NT2/D1 (cell line): ENCODE measurements at regions not wholly inside any gene's neighbourhood (a gene's known extent, or its start where the extent isn't known, plus 50 kb on each side); places are given as distances from the start of the nearest gene placed in this dataset.

Source experiments
- DNase-seq: peaks from one replicate; pipeline ENCODE4 v3.0.0-alpha.2; 2011; ENCODE audit warnings: low read depth, low spot score
- H3K27me3 ChIP-seq: 2 replicates; pipeline ENCODE4 v1.6.0; 2011; ENCODE audit warnings: mild to moderate bottlenecking; ENCODE audit not compliant: insufficient read length, insufficient read depth
- H3K36me3 ChIP-seq: 2 replicates; pipeline ENCODE4 v1.6.1; 2011; ENCODE audit warnings: mild to moderate bottlenecking, low read length, mixed read lengths; ENCODE audit not compliant: insufficient read depth, insufficient read length
- H3K4me1 ChIP-seq: 2 replicates; pipeline ENCODE4 v1.5.1; 2011; ENCODE audit not compliant: insufficient read depth, insufficient read length
- H3K4me3 ChIP-seq: 2 replicates; pipeline ENCODE4 v1.5.1; 2011; ENCODE audit warnings: low read depth; ENCODE audit not compliant: insufficient read length
- H3K9ac ChIP-seq: 2 replicates; pipeline ENCODE4 v1.6.0; 2011; ENCODE audit warnings: low read depth; ENCODE audit not compliant: insufficient read length
- H3K9me3 ChIP-seq: 2 replicates; pipeline ENCODE4 v1.5.1; 2011; ENCODE audit warnings: mild to moderate bottlenecking, low read length; ENCODE audit not compliant: insufficient read depth
- SUZ12 ChIP-seq: IDR thresholded peaks from 2 replicates; pipeline ENCODE4 v1.6.1; 2011; ENCODE audit not compliant: insufficient read length, insufficient read depth; ENCODE audit errors: extremely low read depth
- YY1 ChIP-seq: IDR thresholded peaks from 2 replicates; pipeline ENCODE4 v1.6.1; 2011; ENCODE audit not compliant: insufficient read length, insufficient read depth
- ZNF274 ChIP-seq: IDR thresholded peaks from 2 replicates; pipeline ENCODE4 v1.6.1; 2011; ENCODE audit warnings: mild to moderate bottlenecking, low read depth, low read length

DNA sequence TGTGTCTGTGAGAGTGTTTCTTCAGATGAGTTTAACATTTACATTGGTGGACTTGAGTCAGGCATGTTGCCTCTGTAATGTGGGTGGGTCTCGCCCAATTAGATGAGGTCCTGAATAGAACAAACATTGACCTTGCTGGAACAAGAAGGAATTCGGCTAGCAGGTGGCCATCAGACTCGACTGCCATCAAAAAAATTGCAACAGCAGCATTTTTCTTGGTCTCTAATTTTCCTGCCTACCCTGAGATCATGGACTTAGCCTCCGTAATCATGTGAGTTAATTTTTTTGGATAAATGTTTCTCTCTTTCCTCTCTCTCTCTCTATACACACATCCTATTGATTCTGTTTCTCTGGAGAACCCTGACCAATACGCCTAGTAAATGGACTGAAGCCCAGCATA is 83.8 kb upstream of the ST6GAL2 start:
- no peak for DNase-seq
- no peak overlapping the region for H3K9ac ChIP-seq
- no peak overlapping the region for H3K4me3 ChIP-seq
- no peaks in the 10 kb centered on the region for H3K27me3 ChIP-seq
- TF ChIP-seq SUZ12 (no peak), ZNF274 (no peak), YY1 (no peak)
- H3K4me1 ChIP-seq: no peaks in the 10 kb centered on the region
- H3K9me3 ChIP-seq: peaks cover 6% of the 10 kb centered on the region; the same call in 1 of the 2 replicates
- H3K36me3 ChIP-seq: no peaks in the 10 kb centered on the region

DNA sequence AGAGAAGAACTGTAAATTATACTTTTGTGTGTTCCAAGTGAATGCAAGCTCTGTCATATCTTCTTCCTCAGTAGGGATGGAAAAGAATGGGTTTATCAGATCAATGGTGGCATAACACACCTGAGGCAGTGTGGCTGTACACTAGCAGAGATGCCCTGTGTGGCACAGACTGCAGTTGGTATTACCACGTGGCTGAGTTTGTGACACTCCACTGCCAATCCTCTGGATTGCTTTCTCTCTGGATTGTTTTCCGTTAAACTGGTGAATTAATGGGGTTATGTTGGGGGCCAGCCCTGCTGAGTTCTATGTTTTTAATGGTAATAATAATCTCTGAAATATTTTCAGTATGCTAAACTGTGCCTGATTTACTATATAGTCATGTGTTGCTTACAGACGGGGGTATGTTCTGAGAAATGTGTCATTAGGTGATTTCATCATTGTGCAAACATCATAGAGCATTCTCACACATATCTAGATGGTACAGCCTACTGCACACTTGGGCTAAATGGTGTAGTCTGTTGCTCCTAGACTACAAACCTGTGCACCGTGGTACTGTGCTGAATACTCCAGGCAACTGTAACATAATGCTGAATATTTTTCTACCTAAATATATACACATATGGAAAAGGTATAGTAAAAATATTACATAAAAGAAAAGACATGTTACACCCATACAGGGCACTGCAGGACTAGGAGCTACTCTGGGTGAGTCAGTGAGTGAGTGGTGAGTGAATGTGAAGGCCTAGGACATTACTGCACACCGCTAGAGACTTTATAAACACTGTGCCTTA is 84.7 kb upstream of the ST6GAL2 start:
- Histone ChIP-seq H3K9ac (no peak overlapping the region), H3K4me3 (no peak overlapping the region), H3K4me1 (no peaks in the 10 kb centered on the region), H3K27me3 (no peaks in the 10 kb centered on the region), H3K36me3 (no peaks in the 10 kb centered on the region), H3K9me3 (peaks cover 6% of the 10 kb centered on the region; the same call in 1 of the 2 replicates)
- no peak for TF ChIP-seq ZNF274
- TF ChIP-seq SUZ12: no peak
- TF ChIP-seq YY1: no peak
- DNase-seq: no peak

DNA sequence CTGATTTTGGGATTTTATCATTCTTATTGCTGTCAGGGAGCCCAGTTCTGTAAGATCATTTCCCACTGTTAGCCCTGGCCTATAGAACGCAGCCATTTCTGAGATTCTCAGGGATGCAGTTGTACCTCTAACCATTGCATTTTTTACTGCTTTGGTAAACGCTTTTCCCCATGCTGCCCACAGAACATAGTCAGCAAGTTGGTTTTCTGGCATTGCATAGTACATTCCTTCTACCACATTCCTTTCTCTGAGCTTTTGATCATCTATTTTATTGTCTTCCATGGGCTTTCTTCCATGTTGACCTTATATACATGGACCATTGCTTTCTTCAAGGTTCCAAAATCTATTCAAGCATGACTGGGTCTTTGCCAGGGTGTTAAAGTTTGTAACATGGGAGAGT is 86.8 kb upstream of the ST6GAL2 start:
- Histone ChIP-seq H3K9me3 (peaks cover 6% of the 10 kb centered on the region; the same call in 1 of the 2 replicates), H3K9ac (no peak overlapping the region), H3K4me1 (no peaks in the 10 kb centered on the region), H3K27me3 (no peaks in the 10 kb centered on the region), H3K4me3 (no peak overlapping the region), H3K36me3 (no peaks in the 10 kb centered on the region)
- no peak for DNase-seq
- TF ChIP-seq ZNF274 (no peak), YY1 (no peak), SUZ12 (no peak)

DNA sequence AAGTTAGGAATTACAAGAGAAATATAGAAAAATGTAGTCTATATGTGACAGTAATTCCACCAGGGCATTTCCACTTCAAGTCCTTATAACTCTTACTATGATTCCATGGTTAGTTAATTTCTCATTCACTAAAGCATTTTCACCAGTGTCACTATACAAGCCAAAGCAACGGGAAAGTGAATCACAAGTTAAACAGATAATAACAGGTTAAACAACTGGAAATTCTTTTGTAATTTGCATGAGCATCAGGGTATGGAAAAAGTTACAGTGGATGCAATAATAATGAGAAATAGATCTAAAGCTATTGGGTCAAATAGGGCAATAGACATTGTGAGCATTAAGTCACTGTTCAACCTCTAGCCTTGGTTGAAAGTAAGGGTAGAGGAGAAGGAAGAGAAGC is 88.9 kb upstream of the ST6GAL2 start:
- H3K27me3 ChIP-seq: no peaks in the 10 kb centered on the region
- TF ChIP-seq ZNF274 (no peak), SUZ12 (no peak), YY1 (no peak)

DNA sequence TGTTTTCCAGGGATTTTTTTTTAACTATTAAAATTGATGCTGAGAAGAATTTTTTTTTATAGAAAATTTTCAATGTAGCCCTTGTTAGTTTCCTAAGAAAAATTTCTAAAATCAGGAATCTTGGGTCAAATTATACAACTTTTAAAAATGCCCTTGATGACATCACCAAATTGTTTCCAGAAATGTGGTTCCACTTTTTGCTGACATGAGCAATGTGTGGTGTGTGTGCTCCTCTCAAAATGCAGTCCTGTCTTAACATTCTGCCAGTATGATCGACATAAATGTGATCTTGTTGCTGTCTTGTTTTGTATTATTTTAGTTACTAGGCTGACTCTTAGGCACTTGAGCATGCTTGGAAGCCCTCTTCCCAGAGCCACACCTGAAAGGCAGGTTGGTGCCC is 89.7 kb upstream of the ST6GAL2 start:
- Histone ChIP-seq H3K9me3 (no peaks in the 10 kb centered on the region), H3K36me3 (no peaks in the 10 kb centered on the region), H3K4me3 (no peak overlapping the region), H3K9ac (no peak overlapping the region), H3K27me3 (no peaks in the 10 kb centered on the region), H3K4me1 (no peaks in the 10 kb centered on the region)
- TF ChIP-seq ZNF274: no peak
- no peak for TF ChIP-seq SUZ12
- no peak for TF ChIP-seq YY1
- no peak for DNase-seq

More for the DNA sequence above, 88.9 kb upstream of the ST6GAL2 start:
- Histone ChIP-seq H3K9ac (no peak overlapping the region), H3K4me3 (no peak overlapping the region), H3K36me3 (no peaks in the 10 kb centered on the region), H3K4me1 (no peaks in the 10 kb centered on the region), H3K9me3 (no peaks in the 10 kb centered on the region)
- DNase-seq: no peak

DNA sequence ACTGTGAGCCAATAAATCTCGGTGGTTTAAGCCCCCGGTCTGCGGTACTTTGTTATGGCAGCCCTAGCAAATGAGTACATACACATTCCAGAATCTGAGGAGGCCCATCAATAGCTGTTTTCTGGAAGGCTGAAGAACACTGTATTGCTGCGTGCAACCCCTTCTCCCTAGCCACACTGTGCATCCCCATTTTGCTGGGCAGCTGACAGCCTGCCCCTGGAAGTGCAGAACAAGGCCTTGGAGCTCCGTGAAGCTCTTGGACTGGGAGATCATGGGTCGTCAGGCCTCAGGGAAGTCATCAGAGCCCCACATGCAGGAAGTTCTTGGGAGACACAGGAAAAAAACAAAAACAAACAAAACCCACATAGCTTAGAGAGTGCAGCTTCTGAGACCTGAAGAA is 90.6 kb upstream of the ST6GAL2 start:
- no peak overlapping the region for H3K9ac ChIP-seq
- no peak for DNase-seq
- TF ChIP-seq YY1 (no peak), SUZ12 (no peak), ZNF274 (no peak)
- H3K36me3 ChIP-seq: no peaks in the 10 kb centered on the region
- no peaks in the 10 kb centered on the region for H3K9me3 ChIP-seq
- no peak overlapping the region for H3K4me3 ChIP-seq
- H3K27me3 ChIP-seq: no peaks in the 10 kb centered on the region
- H3K4me1 ChIP-seq: no peaks in the 10 kb centered on the region

DNA sequence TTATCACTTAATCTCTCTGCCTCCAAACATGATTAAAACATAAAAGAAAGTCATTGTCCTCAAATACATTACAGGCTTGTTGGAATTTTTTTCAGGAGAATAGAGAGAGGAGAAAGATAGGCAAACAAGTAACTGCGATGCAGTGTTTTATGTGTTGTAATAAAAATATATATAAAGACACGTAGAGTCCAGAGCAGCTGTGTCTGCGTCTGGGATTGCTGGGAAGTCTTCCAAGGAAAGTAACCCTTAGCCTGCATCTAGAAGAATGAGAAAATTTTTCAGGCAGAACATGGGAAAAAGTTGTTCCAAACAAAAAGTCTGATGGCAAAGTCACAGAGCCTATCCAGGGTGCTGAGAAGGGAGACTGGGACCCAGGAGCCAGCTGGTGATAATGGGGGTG is 91.8 kb upstream of the ST6GAL2 start:
- Histone ChIP-seq H3K4me1 (no peaks in the 10 kb centered on the region), H3K4me3 (no peak overlapping the region), H3K9me3 (no peaks in the 10 kb centered on the region), H3K36me3 (no peaks in the 10 kb centered on the region), H3K27me3 (no peaks in the 10 kb centered on the region), H3K9ac (no peak overlapping the region)
- TF ChIP-seq ZNF274 (no peak), SUZ12 (no peak), YY1 (no peak)
- no peak for DNase-seq

DNA sequence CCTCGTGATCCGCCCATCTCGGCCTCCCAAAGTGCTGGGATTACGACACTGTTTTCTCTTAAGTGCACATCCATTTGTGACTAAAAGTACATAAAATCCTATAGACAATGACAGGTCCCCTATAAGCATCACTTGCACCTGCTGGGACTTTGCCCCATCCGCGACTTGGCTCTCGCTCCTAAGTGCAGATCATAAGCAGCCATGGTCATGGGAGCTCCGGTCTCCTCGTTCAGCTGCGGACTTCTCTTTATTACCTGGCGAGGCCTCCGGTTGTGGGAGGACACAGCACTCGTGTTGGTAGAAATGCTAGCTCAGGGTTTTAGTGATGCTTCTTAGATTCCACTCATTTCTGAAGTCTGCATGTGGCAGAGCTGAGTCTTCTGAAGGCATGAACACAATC is 92.7 kb upstream of the ST6GAL2 start:
- Histone ChIP-seq H3K4me3 (no peak overlapping the region), H3K36me3 (no peaks in the 10 kb centered on the region), H3K27me3 (no peaks in the 10 kb centered on the region), H3K9ac (no peak overlapping the region), H3K4me1 (no peaks in the 10 kb centered on the region), H3K9me3 (no peaks in the 10 kb centered on the region)
- no peak for DNase-seq
- TF ChIP-seq YY1 (no peak), ZNF274 (no peak), SUZ12 (no peak)
